GM18519 (cell line): ENCODE measurements at regions not wholly inside any gene's neighbourhood (a gene's known extent, or its start where the extent isn't known, plus 50 kb on each side); places are given as distances from the start of the nearest gene placed in this dataset.
"Not testable (repeated sequence)": the region's sequence is repeated elsewhere in the genome, so short reads cannot be mapped to it uniquely, and the experiment has no call there.

ENCODE experiments used
- ATAC-seq: cut with Tn5 transposase; IDR thresholded peaks from one replicate; pipeline ENCODE4 v1.9.1; 2021; ENCODE audit warnings: mild to moderate bottlenecking, moderate library complexity; ENCODE audit not compliant: unreplicated experiment, low FRiP score

DNA sequence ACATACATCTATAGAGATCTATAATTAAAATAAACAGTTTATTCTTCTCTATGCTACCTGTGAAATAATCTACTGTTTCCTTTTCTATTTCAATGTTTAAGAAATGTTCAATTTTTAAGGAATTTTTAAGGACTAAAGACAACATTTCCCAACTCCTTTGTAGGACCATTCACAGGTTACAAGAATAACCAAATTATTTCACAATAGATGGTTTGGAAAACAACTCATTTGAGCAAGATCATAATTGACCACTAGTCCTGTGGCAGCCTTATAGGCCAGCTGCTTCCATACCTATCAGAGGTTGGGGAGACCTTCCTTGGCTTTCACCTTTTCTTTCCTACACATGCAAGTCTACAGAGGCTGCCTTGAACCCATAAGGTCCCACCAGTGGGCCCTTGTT is 193.7 kb downstream of the TTC39B start:
- ATAC-seq, result no peak

- ATAC-seq, result no peak
These were observed 195.9 kb downstream of the TTC39B start for GRCh38 chr9:15111071-15111470.

DNA sequence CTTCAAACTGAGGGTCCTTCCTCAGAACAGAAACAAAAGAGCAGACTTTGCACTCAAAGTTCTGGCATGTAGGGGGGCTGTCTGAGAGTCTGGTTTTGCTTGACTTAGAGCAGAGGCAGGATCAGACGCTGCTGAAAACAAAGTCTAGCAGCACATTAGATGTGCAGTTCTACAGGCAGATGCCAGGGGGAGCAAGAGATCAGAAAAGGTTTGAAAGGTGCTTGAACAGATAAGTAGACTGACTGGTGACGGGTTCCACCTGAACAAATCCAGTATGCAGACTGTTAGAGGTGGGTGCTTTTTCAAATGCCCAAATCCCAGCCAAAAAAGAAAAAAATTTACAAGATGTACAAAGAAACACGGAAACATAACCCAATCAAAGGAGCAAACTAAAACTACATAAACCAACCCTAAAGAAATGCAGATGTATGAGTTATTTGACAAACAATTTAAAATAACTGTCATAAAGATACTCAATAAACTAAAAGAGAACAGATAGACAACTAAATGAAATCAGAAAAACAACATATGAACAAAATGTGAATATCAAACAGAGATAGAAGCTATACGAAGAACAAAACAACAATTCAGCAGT is 194.7 kb upstream of the FREM1 start:
- ATAC-seq, result peak; percentile 97

DNA sequence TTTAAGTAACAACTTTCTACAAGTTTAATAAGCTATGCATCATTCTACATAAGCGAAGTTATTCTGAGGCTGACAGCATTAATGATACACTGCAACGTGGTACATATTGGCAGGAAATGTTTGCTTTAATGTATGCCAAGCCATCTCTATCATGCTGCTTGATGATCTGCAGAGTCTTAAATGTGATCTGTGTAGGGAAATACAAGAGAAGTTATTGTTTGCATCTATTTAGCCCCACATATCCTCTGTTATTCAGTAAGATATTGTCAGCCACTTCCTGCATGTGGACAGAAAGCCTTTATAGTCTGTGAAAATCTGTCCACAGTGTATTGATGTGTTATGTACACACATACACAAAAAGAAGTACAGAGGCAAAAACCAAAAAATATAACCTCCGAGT is 193.1 kb upstream of the FREM1 start:
- ATAC-seq, result no peak

DNA sequence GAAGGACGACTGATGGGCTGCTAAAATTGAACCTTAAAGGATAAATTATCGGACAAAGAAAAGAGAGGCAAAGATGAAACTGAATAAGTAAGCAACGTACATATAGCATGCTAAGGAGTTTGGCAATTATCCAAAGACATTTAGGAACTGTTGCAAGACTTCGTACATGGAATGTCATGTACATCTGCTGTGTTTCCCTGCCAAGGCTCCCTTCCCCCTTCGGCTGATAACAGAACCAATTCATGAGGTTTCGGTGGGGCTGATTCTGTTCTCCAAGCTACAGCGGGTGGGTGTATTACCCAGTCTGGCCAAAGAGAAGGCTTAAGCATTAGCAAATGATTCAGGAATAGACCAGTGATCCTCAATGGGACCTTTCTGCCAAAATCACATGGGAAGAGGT is 190.9 kb upstream of the FREM1 start:
- ATAC-seq, result no peak

DNA sequence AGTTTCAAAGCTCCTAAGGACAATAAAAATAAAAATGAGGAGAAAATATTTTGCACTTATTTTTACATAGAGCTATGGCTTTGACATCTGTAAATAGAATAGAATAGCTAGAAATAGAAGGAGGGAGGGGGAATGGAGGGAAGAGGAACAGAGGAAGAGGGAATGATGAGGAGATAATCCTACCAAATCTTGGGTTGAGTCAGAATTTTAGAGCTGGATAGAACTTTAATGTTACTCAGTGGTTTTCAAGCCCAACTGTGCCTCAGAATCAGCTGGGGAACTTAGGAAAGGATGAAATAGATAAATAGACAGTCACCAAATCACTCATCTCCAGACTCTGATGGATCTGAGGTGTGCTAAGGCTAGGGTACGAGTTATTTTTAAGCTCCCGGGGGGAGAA is 190.3 kb upstream of the FREM1 start:
- ATAC-seq, result no peak

- no peak for ATAC-seq
These were observed 186.7 kb upstream of the FREM1 start for GRCh38 chr9:15096972-15097371.

DNA sequence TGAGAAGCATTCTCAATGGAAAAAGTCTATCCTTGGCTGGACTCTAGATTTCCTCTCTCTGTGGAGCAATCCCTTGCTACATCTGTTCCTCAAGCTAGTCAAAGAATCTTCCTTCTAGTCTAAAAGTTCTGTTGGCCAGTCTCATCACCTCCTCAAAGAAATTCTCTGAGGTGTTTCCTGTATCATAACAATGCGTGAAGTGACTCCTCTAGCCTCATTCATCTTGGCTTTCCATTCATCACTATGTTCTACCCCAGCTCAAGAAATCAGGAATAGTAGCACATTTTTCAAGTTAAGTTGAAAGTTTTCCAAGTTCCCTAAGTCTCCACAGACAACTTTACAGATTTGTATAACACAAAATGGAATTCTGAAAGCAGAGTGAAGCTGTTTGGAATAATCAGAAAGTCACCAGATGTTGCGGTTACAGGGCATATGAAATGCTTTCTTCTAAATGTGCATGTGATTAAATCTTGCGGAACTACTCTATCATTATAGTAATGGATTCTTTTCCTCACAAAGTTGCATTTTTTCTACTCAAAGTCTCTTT is 176.6 kb upstream of the FREM1 start:
- no peak for ATAC-seq

- no peak for ATAC-seq
These were observed 176.0 kb upstream of the FREM1 start for GRCh38 chr9:15086156-15086763.

DNA sequence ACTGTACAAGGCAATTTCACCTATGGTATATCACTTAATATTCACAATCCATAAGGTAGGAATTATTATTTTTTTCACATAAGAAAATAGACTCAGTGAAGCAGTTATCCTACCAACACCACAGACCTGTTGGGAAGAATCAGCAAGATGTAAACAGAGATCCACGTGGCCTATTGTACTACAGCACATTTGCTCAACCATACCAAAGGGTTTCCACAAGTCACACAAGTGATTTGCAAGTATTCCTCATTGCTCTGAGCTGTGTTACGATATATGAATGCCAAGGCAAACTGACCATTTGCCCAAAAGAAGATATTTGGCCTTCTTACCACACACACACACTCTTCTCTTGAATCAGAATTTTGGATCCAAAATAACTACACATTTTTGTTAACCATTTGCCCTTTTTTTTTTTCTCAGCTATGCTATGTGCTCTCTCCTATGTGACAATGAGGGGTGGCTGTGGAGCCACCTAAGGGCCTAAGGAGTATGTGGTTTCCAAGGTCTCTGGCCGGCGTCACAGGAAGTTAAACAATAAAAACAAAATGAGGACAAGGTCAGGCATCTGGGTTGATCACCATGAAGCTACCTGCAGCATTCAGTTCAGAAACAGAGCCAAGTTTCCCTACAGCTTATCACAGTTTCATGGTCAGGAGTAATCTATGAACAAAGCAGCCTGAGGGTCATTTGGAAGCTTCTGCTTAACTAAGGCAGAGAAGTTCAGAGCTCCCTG is 171.0 kb upstream of the FREM1 start:
- no peak for ATAC-seq

DNA sequence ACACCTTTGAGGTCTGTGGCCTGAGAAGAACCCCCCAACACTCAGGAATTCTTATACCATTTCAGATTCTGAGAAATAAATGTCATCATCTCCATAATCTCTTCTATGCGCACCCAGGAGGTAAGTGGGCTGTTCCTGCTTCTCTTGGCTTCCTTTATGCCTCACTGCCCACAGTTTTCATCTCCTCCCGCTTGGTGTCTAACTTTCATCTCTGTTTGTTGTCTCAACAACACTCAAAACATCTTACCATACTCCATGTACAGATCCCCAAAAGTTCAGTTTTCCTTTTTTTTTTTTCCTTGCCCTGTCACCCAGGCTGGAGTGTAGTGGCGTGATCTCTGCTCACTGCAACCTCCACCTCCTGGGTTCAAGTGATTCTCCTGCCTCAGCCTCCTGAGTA is 170.2 kb upstream of the FREM1 start:
- no peak for ATAC-seq

DNA sequence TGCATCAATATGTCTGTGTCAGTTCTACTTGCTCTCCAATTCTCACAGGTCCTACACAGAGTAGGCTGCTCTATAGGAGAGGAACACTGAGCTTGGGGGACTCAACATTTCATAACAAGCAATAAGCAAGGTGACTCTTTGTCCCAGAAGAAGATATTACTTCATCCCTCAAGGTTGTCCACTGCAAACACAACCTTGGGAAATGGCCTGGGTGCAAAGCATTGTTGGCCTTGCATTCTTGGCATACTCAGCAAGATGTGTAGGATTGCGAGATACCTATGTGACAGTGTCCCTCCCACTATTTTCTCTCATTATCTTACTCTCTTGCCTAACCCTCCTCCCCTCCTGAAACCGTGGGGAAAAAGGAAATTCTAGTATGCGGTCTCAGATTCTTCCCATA is 169.8 kb upstream of the FREM1 start:
- ATAC-seq, result no peak

- no peak for ATAC-seq
These were observed 167.9 kb upstream of the FREM1 start for GRCh38 chr9:15077946-15078729.

- ATAC-seq, result no peak
These were observed 163.4 kb upstream of the FREM1 start for GRCh38 chr9:15073620-15074019.

GRCh38 chr9:15070716-15071115 is 160.5 kb upstream of the FREM1 start:
- no peak for ATAC-seq

DNA sequence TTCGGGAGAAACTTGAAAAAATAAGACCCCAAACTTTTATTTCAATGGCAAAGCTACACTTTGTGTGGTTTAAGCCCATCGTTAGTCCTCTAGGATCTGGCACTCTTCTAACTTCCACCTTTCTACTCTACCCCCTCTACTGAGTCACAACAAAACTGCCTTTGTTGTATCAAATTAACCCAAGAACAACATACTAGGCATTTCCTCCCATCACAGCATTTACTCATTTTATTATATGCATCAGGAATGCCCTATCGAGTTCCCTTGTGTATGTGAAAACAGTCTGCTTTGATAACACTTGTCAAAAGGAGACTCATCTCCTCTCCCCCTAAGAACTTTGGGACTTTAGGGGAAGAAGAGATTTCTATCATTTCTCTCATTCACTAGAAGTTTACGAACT is 158.9 kb upstream of the FREM1 start:
- ATAC-seq, result no peak

GRCh38 chr9:15068261-15068660 is 158.0 kb upstream of the FREM1 start:
- no peak for ATAC-seq

- no peak for ATAC-seq
These were observed 148.8 kb upstream of the FREM1 start for GRCh38 chr9:15059003-15059402.

GRCh38 chr9:15058236-15058635 is 148.0 kb upstream of the FREM1 start:
- ATAC-seq, result no peak

- ATAC-seq, result not testable (repeated sequence)
These were observed 145.1 kb upstream of the FREM1 start for GRCh38 chr9:15055284-15055683.

- no peak for ATAC-seq
These were observed 138.5 kb upstream of the FREM1 start for GRCh38 chr9:15048772-15049171.
